ENCODE measurements at regions not wholly inside any gene's neighbourhood (a gene's known extent, or its start where the extent isn't known, plus 50 kb on each side); places are given as distances from the start of the nearest gene placed in this dataset.

DNA sequence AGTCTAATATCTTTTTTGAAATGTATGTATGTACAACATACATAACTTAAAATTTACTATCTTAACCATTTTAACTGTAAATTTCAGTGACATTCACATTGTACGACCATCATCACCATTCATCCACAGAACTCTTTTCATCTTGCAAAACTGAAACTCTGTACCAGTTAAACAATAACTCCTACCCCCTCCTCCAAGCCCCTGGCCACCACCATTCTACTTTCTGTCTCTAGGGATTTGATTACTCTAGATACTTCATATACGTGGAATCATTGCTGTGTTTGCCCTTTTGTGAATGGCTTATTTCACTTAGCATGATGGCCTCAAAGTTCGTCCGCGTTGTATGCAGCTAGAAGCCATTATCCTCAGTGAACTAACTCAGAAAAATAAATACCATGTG, 217.0 kb downstream of the METTL4 start:
- TF ChIP-seq, protein P1, sequence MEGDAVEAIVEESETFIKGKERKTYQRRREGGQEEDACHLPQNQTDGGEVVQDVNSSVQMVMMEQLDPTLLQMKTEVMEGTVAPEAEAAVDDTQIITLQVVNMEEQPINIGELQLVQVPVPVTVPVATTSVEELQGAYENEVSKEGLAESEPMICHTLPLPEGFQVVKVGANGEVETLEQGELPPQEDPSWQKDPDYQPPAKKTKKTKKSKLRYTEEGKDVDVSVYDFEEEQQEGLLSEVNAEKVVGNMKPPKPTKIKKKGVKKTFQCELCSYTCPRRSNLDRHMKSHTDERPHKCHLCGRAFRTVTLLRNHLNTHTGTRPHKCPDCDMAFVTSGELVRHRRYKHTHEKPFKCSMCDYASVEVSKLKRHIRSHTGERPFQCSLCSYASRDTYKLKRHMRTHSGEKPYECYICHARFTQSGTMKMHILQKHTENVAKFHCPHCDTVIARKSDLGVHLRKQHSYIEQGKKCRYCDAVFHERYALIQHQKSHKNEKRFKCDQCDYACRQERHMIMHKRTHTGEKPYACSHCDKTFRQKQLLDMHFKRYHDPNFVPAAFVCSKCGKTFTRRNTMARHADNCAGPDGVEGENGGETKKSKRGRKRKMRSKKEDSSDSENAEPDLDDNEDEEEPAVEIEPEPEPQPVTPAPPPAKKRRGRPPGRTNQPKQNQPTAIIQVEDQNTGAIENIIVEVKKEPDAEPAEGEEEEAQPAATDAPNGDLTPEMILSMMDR (conservative IDR thresholded peaks at IDR 0.05): no peak
- H3K4me1 Mint-ChIP-seq (ENCODE audit: unreplicated experiment): no peaks in the 10 kb centered on the region
- no peak overlapping the region for H3K4me3 Mint-ChIP-seq
- H3K9me3 Mint-ChIP-seq: no peaks in the 10 kb centered on the region
- DNase-seq (ENCODE audit: extremely low spot score, unreplicated experiment): no peak
- no peaks in the 10 kb centered on the region for H3K27me3 Mint-ChIP-seq
- H3K36me3 Mint-ChIP-seq: no peaks in the 10 kb centered on the region
- no peak overlapping the region for H3K27ac Mint-ChIP-seq

- Mint-ChIP-seq H3K4me1 (ENCODE audit: unreplicated experiment) (no peaks in the 10 kb centered on the region), H3K27ac (no peak overlapping the region), H3K9me3 (no peaks in the 10 kb centered on the region), H3K4me3 (no peak overlapping the region), H3K36me3 (no peaks in the 10 kb centered on the region), H3K27me3 (no peaks in the 10 kb centered on the region)
- TF ChIP-seq, protein P1 (conservative IDR thresholded peaks at IDR 0.05): no peak
- DNase-seq (ENCODE audit: extremely low spot score, unreplicated experiment): no peak
These were observed 214.4 kb downstream of the METTL4 start for GRCh38 chr18:2356906-2357305.

- Mint-ChIP-seq H3K4me1 (ENCODE audit: unreplicated experiment) (no peaks in the 10 kb centered on the region), H3K4me3 (no peak overlapping the region), H3K27ac (no peak overlapping the region), H3K9me3 (no peaks in the 10 kb centered on the region), H3K36me3 (no peaks in the 10 kb centered on the region), H3K27me3 (no peaks in the 10 kb centered on the region)
- TF ChIP-seq, protein P1 (conservative IDR thresholded peaks at IDR 0.05): no peak
- no peak for DNase-seq (ENCODE audit: extremely low spot score, unreplicated experiment)
These were observed 210.4 kb downstream of the METTL4 start for GRCh38 chr18:2360861-2361260.

DNA sequence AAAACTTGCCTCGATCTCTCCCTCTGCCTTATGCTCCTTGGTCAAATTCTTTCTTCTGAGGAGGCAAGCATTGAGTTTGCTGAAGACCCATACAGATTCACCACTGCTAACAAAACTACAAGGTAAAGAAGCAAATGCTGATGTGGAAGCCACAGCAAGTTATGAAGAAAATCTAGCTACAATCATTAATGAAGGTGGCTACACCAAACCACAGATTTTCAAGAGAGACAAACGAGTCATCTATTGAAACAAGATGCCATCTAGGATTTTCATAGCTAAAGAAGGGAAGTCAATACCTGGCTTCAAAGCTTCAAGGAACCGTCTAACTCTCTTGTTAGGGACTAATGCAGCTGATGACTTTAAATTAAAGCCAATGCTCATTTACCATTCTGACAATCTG, 203.2 kb downstream of the METTL4 start:
- H3K4me1 Mint-ChIP-seq (ENCODE audit: unreplicated experiment): no peaks in the 10 kb centered on the region
- TF ChIP-seq, protein P1 (conservative IDR thresholded peaks at IDR 0.05): no peak
- H3K36me3 Mint-ChIP-seq: no peaks in the 10 kb centered on the region
- H3K4me3 Mint-ChIP-seq: no peak overlapping the region
- no peaks in the 10 kb centered on the region for H3K27me3 Mint-ChIP-seq
- no peaks in the 10 kb centered on the region for H3K9me3 Mint-ChIP-seq
- H3K27ac Mint-ChIP-seq: no peak overlapping the region
- no peak for DNase-seq (ENCODE audit: extremely low spot score, unreplicated experiment)

DNA sequence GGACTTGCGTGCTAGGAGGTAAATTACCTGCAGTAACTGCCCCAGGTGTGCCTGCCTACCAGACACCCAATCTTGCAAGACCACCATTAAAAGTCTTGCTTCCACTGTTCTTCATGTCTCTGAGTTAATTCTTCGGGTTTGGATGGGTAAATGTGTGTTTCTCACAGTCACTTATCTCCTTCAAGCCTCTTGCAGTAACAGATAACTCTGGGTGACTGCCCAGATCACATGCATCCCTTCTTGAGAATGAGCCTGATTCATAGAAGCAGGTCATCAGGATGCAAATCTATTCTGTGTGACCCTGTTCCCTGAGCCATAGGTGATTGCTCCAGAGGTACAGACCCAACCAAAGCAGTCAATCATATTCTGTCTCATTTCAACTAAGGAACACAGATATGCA, 194.6 kb downstream of the METTL4 start:
- no peaks in the 10 kb centered on the region for H3K27me3 Mint-ChIP-seq
- H3K4me3 Mint-ChIP-seq: no peak overlapping the region
- H3K36me3 Mint-ChIP-seq: no peaks in the 10 kb centered on the region
- H3K9me3 Mint-ChIP-seq: no peaks in the 10 kb centered on the region
- no peak for DNase-seq (ENCODE audit: extremely low spot score, unreplicated experiment)
- TF ChIP-seq, protein P1 (conservative IDR thresholded peaks at IDR 0.05): no peak
- H3K27ac Mint-ChIP-seq: no peak overlapping the region
- H3K4me1 Mint-ChIP-seq (ENCODE audit: unreplicated experiment): no peaks in the 10 kb centered on the region

GRCh38 chr18:2380101-2380500, 191.2 kb downstream of the METTL4 start:
- DNase-seq (ENCODE audit: extremely low spot score, unreplicated experiment): no peak

More at GRCh38 chr18:2380101-2380500, 191.2 kb downstream of the METTL4 start:
- H3K36me3 Mint-ChIP-seq: no peaks in the 10 kb centered on the region
- H3K27ac Mint-ChIP-seq: no peak overlapping the region
- no peaks in the 10 kb centered on the region for H3K9me3 Mint-ChIP-seq
- no peak overlapping the region for H3K4me3 Mint-ChIP-seq
- TF ChIP-seq, protein P1 (conservative IDR thresholded peaks at IDR 0.05): no peak
- no peaks in the 10 kb centered on the region for H3K4me1 Mint-ChIP-seq (ENCODE audit: unreplicated experiment)
- H3K27me3 Mint-ChIP-seq: no peaks in the 10 kb centered on the region
